ENCODE measurements at regions not wholly inside any gene's neighbourhood (a gene's known extent, or its start where the extent isn't known, plus 50 kb on each side); places are given as distances from the start of the nearest gene placed in this dataset.

- ATAC-seq (no peak), DNase-seq (no peak)
- no peak for TF ChIP-seq CTCF (IDR thresholded peaks at IDR 0.05)
- H3K27me3 Mint-ChIP-seq: no peaks in the 10 kb centered on the region
- intact Hi-C loops (cut with micrococcal nuclease): no loop called here
- no peaks in the 10 kb centered on the region for H3K36me3 Mint-ChIP-seq (ENCODE audit: low read depth)
- POLR2A ChIA-PET: no interaction called here
- H3K27ac Mint-ChIP-seq: no peak overlapping the region
- peaks cover 3% of the 10 kb centered on the region for H3K9me3 Mint-ChIP-seq
- H3K4me1 Mint-ChIP-seq (ENCODE audit: low read depth): no peaks in the 10 kb centered on the region
- H3K4me3 Mint-ChIP-seq: no peak overlapping the region
- CTCF ChIA-PET: no interaction called here
These were observed 129.1 kb upstream of the SOX2 start for GRCh38 chr3:181582619-181583018.

DNA sequence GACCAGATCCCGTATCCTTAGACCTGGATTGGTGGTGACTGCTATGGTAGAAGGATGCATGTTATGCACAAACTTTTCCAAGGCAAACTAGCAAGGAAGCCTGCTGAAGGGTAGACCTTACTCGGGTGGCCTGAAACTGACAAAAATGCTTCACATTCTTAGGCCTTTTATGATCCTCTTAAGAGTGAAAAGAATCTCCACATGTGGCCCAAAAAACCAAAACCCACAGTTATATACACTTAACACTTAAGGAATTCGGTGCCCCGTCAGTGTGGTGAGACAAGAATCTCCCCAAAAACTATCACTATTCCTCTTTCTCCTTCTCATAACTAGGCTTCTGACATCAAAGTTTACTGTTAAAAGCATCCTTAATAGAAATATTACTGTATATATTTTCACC lies 130.1 kb upstream of the SOX2 start:
- intact Hi-C loops (cut with micrococcal nuclease): no loop called here
- CTCF ChIA-PET: no interaction called here
- ATAC-seq: no peak

GRCh38 chr3:181578743-181579142 lies 133.0 kb upstream of the SOX2 start:
- POLR2A ChIA-PET: no interaction called here
- no peak for ATAC-seq
- Mint-ChIP-seq H3K27me3 (no peaks in the 10 kb centered on the region), H3K4me3 (no peak overlapping the region), H3K36me3 (ENCODE audit: low read depth) (no peaks in the 10 kb centered on the region), H3K4me1 (ENCODE audit: low read depth) (no peaks in the 10 kb centered on the region), H3K27ac (no peak overlapping the region), H3K9me3 (no peaks in the 10 kb centered on the region)
- CTCF ChIA-PET: no interaction called here
- intact Hi-C loops (cut with micrococcal nuclease): no loop called here
- TF ChIP-seq CTCF (IDR thresholded peaks at IDR 0.05): no peak
- no peak for DNase-seq

More for the DNA sequence above, 130.1 kb upstream of the SOX2 start:
- Mint-ChIP-seq H3K4me3 (no peak overlapping the region), H3K27me3 (no peaks in the 10 kb centered on the region), H3K4me1 (ENCODE audit: low read depth) (no peaks in the 10 kb centered on the region), H3K36me3 (ENCODE audit: low read depth) (no peaks in the 10 kb centered on the region), H3K27ac (no peak overlapping the region), H3K9me3 (peaks cover 3% of the 10 kb centered on the region)
- DNase-seq: no peak
- POLR2A ChIA-PET: no interaction called here
- TF ChIP-seq CTCF (IDR thresholded peaks at IDR 0.05): no peak

GRCh38 chr3:181572432-181572831 lies 139.3 kb upstream of the SOX2 start:
- H3K27me3 Mint-ChIP-seq: no peaks in the 10 kb centered on the region
- no peaks in the 10 kb centered on the region for H3K4me1 Mint-ChIP-seq (ENCODE audit: low read depth)
- H3K9me3 Mint-ChIP-seq: no peaks in the 10 kb centered on the region
- ChIA-PET CTCF (no interaction called here), POLR2A (no interaction called here)
- no peak overlapping the region for H3K4me3 Mint-ChIP-seq
- DNase-seq: no peak
- no peak for ATAC-seq
- H3K27ac Mint-ChIP-seq: no peak overlapping the region
- TF ChIP-seq CTCF (IDR thresholded peaks at IDR 0.05): no peak
- H3K36me3 Mint-ChIP-seq (ENCODE audit: low read depth): no peaks in the 10 kb centered on the region
- intact Hi-C loops (cut with micrococcal nuclease): no loop called here

GRCh38 chr3:181570472-181570871 lies 141.3 kb upstream of the SOX2 start:
- DNase-seq (no peak), ATAC-seq (no peak)
- CTCF ChIA-PET: no interaction called here
- Mint-ChIP-seq H3K9me3 (peaks cover 2% of the 10 kb centered on the region), H3K4me3 (no peak overlapping the region), H3K27me3 (no peaks in the 10 kb centered on the region), H3K4me1 (ENCODE audit: low read depth) (no peaks in the 10 kb centered on the region), H3K36me3 (ENCODE audit: low read depth) (no peaks in the 10 kb centered on the region), H3K27ac (no peak overlapping the region)
- POLR2A ChIA-PET: no interaction called here
- TF ChIP-seq CTCF (IDR thresholded peaks at IDR 0.05): no peak
- intact Hi-C loops (cut with micrococcal nuclease): no loop called here

Measured in activated CD8-positive, alpha-beta T cell treated with anti-CD3 and anti-CD28 coated beads for 36 hours (primary cell).